Activated CD4-positive, alpha-beta T cell treated with anti-CD3 and anti-CD28 coated beads for 24 hours (primary cell): ENCODE measurements at regions not wholly inside any gene's neighbourhood (a gene's known extent, or its start where the extent isn't known, plus 50 kb on each side); places are given as distances from the start of the nearest gene placed in this dataset.
A peak's percentile ranks its signal among the peaks of the same experiment; 100 is the strongest.
"Not testable (repeated sequence)": the region's sequence is repeated elsewhere in the genome, so short reads cannot be mapped to it uniquely, and the experiment has no call there.

Experiments used
- DNase-seq, 2 donors: peaks; one replicate each; pipeline ENCODE4 v3.0.0-alpha.2; 2020; ENCODE audit warnings: low read depth in 2 of 2

DNA sequence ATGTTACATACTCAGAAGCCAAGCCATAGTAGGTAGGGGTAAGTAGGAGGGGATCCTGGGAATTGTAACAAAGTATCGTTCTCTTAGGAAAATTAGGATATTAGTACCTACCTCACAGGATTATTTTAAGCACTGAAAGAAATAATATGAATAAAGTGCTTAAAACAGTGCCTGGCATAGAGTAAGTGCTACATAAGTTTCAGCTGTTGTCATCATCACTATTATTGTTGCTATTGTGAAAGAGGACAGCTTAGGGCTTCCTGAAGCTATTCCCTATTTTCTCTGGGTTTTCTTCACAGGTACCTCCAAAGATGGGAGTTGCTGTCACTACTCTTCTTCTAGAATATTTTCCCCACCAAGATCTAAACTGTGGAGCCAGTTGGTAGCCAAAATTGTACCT lies 443.7 kb upstream of the FGF16 start:
- DNase-seq: no peak

DNA sequence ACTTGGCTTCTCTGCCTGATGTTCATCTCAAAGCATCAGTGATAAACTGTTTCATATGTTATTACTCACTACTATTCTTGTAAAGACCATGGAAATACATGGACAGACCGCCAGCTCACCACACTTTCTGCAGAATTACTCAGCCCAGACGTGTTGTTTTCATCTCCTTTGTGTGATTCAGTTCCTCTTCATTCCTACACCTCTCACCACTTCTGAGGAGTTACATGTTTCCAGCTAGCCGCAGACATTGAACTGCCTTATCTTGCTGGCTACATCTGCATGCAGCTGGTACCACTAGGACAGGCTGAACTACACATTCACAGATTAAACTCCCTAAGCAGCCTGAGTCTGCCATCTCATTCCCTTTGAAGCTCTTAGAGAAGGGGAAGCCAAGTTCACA lies 443.2 kb upstream of the FGF16 start:
- peak; percentile 11 to 17 for DNase-seq

DNA sequence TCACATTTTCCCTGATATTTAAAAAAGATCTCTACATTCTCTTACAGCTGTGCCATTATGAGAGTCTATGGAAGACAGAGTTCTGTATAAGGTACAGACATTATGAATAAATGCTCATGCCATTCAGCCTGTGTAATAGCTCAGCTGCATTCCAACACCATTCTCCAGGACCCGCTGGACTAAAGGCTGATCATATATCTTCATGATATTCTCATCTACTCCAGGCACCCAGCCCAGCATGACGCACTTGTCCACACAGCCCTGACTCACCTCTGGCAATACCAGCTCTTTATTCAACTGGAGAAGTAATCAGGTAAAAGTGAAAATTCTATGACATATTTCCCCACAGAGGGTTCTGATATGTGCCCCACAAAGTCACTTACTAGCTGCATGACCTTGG lies 437.5 kb upstream of the FGF16 start:
- DNase-seq: no peak

DNA sequence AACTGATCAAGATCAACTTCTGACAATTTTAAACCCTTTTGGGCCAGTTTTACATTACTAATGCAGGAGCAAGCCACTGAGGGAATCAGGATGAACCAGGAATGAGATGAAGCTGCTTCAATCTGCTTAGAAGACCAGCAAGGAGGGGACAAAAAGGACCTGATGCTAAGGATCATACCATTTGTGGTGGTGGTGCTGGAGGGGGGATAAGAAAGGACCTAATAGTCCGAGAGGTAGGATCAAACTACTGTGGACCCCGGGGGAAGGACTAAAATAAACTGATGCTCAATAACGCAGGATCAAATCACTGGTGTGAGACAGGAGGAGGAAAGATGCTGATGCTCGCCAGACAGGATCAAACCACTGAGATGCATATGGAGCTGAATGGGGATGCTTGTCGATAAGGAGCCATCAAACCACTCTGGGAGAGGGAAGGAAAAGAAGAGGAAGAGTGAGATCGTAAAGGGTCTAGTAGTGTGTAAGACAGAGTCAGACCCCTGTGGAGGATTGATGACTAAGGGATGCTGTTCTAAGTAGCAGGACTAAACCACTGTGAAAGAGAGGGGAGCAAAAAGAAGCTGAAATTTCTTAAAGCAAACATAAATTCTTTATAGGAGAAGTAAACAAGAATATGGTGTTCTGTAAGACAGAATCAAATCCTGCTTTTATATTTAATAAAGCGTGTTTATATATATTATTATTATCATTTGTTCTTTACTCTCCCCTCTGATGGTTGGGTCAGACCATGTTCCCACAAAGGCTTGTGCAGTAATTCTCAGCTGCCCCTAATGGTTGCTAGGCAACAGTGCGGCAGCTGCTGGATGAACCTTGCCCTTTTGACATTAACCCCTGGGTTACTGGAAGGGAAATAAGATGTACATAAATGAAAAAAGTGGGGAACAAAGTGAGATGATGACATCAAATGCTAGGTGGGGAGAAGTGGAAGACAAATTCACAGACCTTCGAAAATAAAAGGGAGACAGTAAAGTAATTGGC lies 432.5 kb upstream of the FGF16 start:
- no peak for DNase-seq

DNA sequence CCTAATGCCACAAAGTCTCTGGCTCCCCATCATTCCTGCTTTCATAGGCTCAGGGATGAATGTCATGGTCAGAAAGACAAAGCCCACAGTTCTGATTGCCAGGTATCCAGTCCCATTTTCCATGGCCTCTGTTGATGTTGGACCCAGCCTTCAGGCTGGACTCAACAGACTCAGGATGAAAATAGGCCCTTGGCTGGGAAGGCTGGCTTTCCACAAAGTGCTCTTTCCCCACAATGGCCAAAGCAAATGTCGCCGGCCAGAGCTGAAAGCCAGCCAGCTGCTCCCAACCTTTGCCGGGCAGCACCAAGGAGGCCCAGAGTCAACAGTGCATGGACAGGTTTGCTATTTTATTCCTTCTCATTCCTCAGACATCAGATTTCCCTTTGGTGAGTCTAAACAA lies 430.1 kb upstream of the FGF16 start:
- no peak for DNase-seq

DNA sequence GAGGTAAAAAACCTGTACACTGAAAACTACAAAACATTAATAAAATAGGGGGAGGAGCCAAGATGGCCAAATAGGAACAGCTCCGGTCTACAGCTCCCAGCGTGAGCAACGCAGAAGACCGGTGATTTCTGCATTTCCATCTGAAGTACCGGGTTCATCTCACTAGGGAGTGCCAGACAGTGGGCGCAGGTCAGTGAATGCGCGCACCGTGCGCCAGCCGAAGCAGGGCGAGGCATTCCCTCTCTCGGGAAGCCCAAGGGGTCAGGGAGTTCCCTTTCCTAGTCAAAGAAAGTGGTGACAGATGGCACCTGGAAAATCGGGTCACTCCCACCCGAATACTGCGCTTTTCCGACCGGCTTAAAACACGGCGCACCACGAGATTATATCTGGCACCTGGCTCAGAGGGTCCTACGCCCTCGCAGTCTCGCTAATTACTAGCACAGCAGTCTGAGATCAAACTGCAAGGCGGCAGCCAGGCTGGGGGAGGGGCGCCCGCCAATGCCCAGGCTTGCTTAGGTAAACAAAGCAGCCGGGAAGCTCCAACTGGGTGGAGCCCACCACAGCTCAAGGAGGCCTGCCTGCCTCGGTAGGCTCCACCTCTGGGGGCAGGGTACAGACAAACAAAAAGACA lies 400.9 kb upstream of the FGF16 start:
- not testable (repeated sequence) for DNase-seq

DNA sequence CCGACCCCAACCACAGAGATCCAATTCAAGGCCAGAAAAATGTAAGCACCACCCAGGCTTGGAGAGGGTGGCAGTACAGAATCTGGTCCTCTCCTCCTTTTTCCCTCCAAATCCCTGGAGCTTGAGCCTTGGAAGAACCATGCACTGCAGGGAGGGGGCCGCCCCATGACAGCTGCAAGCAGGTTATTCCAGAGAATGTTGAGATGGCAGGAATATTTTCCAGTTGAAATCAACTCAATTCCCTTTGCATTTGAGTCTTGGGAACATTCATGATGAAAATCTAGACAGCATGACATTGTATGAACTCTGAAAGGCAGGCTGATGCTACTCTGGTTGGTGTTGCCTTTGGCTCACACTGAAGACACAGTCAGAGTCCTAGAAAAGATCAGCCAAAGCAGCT lies 386.6 kb upstream of the FGF16 start:
- no peak for DNase-seq

DNA sequence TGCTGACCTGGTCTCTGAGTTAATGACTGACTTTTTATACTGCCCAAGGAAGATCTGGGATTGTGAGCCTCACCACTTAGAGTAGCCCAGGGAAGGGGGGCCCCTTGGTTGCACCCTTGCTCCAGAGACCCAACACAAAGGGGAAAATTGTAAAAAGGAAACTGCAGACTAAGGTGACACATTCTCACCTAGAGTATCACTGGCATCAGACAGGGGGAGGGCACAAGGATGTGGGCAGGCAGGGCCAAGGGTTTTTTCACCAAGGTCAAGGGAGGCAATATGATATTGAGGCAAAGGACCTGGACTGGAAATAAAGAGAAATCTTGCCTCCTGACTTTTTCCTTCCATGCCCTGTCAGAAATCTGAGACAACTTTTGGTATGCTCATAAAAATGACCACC lies 386.2 kb upstream of the FGF16 start:
- DNase-seq: no peak

DNA sequence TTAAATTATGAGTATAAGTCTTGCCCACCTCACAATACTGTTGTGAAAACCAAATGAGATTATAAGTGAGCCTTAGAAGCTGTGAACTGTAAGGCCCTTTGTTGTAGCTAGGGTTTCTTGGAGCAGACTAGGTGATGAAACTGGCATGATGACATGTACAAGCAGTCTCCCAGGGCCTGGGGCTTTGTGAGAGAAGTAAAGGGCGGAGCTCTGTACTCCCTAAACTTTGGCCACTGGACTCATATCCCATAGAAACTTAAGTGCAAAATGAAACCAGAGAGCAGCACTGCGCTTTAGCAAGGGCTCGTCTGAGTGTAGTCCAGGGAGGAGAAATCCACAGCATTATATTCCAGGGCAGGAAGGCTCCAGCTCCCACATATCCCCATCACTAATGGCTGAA lies 385.6 kb upstream of the FGF16 start:
- DNase-seq: no peak

DNA sequence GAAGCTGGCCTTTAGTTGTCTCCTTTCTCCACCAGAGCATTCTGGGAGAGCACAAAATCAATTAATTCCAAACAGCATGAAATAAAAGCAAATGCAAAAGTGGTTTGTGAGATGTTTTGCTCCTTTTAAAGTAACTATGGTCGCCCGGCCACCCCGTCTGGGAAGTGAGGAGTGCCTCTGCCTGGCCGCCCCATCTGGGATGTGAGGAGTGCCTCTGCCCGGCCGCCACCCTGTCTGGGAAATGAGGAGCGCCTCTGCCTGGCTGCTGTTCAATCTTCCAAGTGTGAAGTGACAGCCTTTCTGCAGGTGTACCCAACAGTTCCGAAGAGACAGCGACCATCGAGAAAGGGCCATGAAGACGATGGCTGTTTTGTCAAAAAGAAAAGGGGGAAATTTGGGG lies 381.3 kb upstream of the FGF16 start:
- DNase-seq: no peak

DNA sequence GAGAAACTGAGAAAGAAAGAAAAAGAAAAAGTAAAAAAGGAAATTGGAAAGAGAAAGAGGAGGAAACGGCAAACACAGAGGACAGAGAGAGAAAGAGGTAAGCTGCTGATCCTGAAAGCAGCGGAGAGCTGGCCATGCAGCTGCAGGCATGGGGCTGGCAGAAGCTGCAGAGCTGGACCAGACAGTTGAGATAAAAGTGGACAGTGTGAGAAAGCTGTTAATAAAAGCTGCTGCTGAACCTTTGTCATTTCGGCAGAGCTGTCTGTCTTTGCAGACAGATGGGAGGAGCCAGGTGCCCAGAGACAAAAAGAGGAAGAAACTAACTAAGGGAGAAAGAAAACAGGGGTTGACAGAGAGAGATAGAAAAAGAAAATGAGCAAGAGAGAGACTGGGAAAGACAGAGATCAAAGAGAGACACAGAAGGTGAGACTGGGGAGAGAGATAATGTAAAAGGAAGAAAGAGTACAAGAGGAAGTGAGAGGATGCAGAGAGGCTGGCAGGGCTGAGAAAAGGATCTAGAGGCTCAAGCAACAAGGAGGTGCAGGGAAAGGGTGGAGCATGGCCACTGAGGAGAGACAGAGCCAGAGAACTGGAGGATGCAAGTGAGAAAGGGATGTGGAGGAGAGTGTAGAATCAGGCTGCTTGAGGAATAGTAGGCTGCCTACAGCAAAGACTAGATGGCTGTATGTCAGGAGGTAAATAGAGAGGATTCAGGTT lies 376.8 kb upstream of the FGF16 start:
- DNase-seq: no peak

DNA sequence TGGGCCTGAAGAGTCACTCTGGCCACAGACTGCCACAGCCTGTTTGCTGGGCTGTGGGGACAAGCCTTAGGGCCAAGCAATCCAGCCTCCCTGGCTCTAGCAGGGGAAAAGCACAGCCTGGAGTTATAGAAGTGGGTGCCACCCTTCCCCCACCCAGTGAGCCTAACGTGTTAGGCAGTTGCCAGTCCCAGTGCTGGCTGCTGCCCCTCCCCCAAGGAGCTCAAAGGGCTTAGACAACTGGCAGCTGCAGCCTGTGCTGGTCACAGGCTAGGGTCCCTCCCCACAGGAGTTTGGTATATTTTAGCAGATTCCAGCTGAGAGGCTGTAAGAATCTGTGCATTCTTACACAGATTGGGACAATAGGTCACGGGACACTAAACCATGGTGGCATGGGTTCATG lies 370.3 kb upstream of the FGF16 start:
- no peak for DNase-seq

DNA sequence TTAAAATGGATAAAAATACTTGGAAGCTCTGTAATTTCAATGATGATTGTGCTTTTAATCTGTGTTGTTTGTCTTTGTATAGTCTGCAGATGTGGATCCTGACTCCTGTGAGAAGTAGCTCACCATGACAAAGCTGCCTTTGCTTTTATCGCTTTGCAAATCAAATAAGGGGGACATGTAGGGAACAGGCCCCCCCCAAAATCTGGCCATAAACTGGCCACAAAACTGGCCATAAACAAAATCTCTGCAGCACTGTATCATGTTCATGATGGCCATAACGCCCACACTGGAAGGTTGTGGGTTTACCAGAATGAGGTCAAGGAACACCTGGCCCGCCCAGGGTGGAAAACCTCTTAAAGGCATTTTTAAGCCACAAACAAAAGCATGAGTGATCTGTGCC lies 366.0 kb upstream of the FGF16 start:
- not testable (repeated sequence) for DNase-seq

DNA sequence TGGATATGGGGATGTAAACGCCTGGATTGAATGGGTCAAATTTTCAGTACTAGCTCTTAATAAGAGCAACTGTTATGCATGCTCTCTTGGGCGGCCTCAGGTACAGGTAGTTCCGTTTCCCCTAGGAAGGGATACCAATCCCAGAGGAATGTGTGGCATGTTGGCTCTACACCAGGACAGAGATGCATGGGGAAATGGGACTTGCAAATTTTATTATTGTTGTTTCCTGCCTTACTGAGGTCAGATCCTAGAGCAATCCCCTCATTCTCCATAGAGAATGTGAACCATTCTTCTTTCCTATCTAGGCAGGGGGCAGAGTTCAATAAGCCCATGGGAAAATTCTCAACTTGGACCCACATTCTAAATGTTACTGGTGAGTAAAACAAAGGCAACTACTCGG lies 361.8 kb upstream of the FGF16 start:
- DNase-seq: no peak

DNA sequence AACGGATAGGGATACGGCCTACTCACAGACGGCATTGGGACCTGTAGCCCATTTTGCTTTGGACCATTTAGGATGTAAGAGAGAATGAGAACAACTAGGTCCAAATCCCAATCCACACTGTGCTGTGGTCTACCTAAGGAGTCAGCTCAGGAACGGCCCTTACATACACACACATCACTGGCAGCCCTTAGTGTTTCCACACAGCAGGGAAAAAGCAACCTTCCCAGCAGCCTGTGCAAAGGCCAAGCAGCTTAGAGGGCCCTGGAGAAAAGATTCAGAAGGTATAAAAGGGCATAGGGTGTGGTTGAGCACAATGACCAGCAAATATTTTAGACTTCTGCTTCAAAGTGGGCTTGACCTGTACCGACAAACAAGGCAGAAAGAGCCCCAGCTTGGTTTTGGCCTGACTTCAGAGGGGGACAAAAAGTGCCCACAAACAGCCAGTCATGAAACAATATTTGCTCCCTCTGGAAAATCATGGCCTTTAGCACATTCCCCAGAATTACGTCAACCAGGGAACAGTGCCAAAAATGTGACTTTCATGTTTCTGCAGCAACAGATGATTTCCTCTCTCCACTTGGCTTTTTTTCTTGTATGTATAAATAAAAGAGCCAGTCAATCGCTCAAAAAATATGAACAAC lies 359.5 kb upstream of the FGF16 start:
- DNase-seq: no peak

DNA sequence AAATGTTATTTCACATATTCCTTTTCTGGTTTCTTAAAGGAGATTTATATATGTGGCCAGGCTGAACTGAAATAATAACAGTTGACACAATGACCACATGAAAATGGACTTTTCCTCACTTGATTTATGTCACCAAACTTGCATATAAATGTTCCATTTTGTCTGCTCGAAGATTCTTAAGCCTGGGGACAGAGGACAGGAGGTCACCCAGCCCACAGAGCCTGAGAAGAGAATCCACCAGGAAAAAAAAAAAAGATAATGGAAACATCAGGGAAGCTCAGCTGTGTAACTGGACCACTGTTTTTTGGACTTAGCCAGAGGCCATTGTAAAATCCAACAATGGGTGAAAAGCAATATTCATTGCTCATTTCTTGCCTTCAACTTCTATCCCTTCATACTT lies 359.0 kb upstream of the FGF16 start:
- DNase-seq: no peak

DNA sequence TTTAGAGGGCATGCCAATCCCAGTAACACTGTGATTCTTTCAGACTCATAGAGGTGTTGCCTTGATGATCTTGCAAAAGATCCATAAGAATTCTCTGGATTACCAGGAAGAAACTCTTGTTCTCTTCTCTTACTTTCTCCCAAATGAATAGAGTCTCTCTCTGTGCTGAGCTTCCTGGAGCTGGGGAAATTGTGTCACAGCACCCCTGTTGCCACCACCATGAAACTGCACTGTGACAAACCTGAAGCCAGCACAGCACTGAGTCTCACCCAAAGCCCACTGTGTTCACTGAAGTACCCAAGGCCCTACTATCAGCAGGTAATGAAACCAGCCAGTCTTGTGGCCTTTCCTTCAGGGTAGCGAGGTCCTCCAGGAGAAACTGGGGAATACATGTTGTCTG lies 332.7 kb upstream of the FGF16 start:
- no peak for DNase-seq

DNA sequence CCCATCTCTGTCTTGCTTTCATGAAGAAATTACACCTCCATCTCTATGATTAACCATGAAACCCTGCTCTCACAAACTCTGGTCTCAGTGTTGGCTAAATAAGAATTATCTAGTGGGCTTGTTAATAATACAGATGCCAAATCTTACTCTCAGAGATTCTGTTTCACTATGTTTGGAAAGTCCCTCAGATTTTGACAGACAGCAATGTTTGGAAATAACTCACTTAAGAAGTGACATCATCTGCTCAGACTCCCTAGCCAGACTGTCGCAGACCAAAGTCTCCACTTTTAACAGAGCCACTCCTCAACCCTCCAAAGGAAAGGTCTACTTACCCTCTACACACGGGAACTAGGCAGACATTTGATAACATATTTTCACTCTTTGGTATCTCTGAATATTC lies 328.5 kb upstream of the FGF16 start:
- DNase-seq: no peak

DNA sequence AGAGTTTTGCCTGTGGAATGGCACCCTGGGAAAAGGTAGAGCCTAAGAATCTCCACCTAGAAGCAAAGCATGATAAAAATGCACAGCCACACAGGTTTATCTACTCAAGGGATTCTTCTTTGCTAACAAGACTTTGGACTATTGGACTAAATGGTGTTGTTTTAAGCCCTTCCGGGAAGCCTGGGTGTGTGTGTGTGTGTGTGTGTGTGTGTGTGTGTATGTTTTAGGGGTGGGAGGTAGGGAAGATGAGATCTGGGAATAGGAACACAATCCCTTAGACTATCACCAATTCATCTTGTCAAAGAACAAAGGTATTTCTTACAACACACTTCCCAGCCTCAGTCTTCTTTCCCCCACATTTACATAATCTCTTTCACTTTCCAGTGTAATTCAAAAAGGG lies 327.5 kb upstream of the FGF16 start:
- DNase-seq: no peak

DNA sequence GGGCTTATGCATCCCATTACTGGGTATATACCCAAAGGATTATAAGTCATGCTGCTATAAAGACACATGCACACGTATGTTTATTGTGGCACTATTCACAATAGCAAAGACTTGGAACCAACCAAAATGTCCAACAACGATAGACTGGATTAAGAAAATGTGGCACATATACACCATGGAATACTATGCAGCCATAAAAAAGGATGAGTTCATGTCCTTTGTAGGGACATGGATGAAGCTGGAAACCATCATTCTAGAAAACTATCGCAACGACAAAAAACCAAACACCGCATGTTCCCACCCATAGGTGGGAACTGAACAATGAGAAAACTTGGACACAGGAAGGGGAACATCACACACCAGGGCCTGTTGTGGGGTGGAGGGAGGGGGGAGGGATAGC lies 323.3 kb upstream of the FGF16 start:
- not testable (repeated sequence) for DNase-seq

DNA sequence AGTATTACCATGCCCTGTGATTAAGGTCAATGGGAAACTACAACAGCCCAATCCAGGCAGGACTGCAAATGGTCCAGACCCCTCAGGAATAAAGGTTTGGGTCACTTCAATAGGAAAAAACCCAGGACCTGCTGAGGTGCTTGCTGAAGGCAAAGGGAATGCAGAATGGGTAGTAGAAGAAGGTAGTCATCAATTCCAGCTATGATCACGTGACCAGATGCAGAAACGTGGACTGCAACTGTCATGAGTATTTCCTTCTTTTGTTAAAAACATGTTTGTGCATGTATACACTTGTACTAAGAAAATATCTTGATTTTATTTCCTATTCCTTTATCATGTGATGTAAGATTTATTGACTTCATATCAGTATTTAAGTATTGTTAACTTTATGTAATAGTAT lies 319.6 kb upstream of the FGF16 start:
- DNase-seq: not testable (repeated sequence)

DNA sequence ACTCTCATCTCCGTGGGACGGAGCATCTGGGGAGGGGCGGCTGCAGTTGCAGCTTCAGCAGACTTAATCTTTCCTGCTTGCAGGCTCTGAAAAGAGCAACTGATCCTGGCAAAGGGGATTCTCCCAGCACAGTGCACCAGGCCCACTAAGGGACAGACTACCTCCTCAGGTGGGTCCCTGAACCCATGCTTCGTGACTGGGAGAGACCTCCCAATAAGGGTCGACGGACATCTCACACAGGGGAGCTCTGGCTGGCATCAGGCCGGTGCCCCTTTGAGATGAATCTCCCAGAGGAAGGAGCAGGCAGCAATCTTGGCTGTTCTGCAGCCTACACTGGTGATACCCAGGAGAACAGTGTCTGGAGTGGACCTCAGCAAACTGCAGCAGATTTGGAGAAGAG lies 303.3 kb upstream of the FGF16 start:
- no peak for DNase-seq
